Breast epithelium (tissue), 4 donors: ENCODE measurements at regions not wholly inside any gene's neighbourhood (a gene's known extent, or its start where the extent isn't known, plus 50 kb on each side); places are given as distances from the start of the nearest gene placed in this dataset.

ENCODE experiments used
- DNase-seq, 2 donors: peaks; one replicate each; pipeline ENCODE4 v3.0.0-alpha.2; 2019; ENCODE audit warnings: low spot score in 2 of 2
- H3K27ac ChIP-seq, 2 donors: fragments of 200-600 bp; sonication (generic) in 1 of 2; one replicate each; pipeline ENCODE4 v1.5.1; 2016 to 2019; ENCODE audit warnings: mild to moderate bottlenecking in 1 of 2
- H3K27me3 ChIP-seq, 2 donors: fragments of 200-600 bp; sonication (generic) in 1 of 2; one replicate each; pipeline versions ENCODE4 v1.5.1 to v1.6.0; 2017 to 2019; ENCODE audit warnings: control low read depth in 1 of 2, mild to moderate bottlenecking in 1 of 2
- H3K36me3 ChIP-seq: fragments of 200-600 bp; one replicate; pipeline ENCODE4 v1.5.1; 2019
- H3K4me1 ChIP-seq, 2 donors: fragments of 200-600 bp; sonication (generic); one replicate each; pipeline ENCODE4 v1.5.1; 2016 to 2019; ENCODE audit warnings: control low read depth in 1 of 2
- H3K4me3 ChIP-seq, 3 donors: fragments of 200-600 bp; sonication (generic); 1 replicate in 2 of 3; 2 replicates in 1 of 3; pipeline ENCODE4 v1.5.1; 2016 to 2019; ENCODE audit warnings: mild to moderate bottlenecking in 3 of 3, moderate library complexity in 2 of 3
- H3K9me3 ChIP-seq, 2 donors: fragments of 200-600 bp; sonication (generic) in 1 of 2; one replicate each; pipeline ENCODE4 v1.5.1; 2016 to 2019; ENCODE audit warnings: control low read depth in 1 of 2
- CTCF ChIP-seq, 3 donors: fragments of 450-650 bp; IDR thresholded peaks; one replicate each; pipeline ENCODE4 v1.5.1; 2016 to 2017; ENCODE audit warnings: antibody characterized with exemption in 3 of 3, mild to moderate bottlenecking in 3 of 3, moderate library complexity in 3 of 3
- POLR2A ChIP-seq: fragments of 450-650 bp; IDR thresholded peaks from one replicate; pipeline ENCODE4 v1.6.1; 2016; ENCODE audit warnings: antibody characterized with exemption, mild to moderate bottlenecking, moderate library complexity
- POLR2AphosphoS5 ChIP-seq, 3 donors: sonication (generic); formaldehyde crosslinking; IDR thresholded peaks; one replicate each; pipeline ENCODE4 v1.6.1; 2017; ENCODE audit warnings: antibody characterized with exemption in 3 of 3
- intact Hi-C: fragments of 100-400 bp; cut with DNase I; formaldehyde crosslinking; loops from one replicate; pipeline ENCODE4 v1.15.1; 2023; ENCODE audit warnings: low total_unique reads

GRCh38 chr22:49154433-49154832 lies 673.2 kb downstream of the BRD1 start:
- H3K36me3 ChIP-seq = no peaks in the 10 kb centered on the region
- TF ChIP-seq CTCF (IDR thresholded peaks at IDR 0.05) (no peak), POLR2A (no peak), POLR2AphosphoS5 (IDR thresholded peaks at IDR 0.05) (no peak)
- H3K4me3 ChIP-seq = no peak overlapping the region
- intact Hi-C loops = no loop called here
- H3K27me3 ChIP-seq = peaks cover 0 to 64% of the 10 kb centered on the region in 2 donors
- H3K27ac ChIP-seq = no peak overlapping the region
- peaks cover 0 to 6% of the 10 kb centered on the region in 2 donors for H3K9me3 ChIP-seq
- H3K4me1 ChIP-seq = no peaks in the 10 kb centered on the region
- no peak for DNase-seq

DNA sequence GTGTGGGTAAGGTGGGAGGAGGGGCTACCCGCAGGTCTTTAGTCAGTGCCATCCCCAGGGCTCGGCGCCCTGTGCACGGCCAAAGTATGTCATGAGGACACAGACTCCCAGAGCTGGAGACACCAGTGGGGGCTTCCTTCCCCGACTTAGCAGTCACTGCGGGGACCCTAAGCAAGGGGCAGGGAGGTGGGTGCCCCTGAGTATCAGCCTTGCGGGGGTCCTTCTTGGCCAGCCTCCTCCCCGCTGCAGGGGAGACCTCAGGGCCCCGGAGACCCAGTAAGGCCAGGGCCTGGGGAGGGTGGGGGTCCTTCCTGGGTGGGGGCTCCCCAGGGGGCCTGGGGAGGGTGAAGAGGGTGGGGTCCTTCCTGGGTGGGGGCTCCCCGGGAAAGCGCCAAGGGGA lies 673.8 kb downstream of the BRD1 start:
- H3K4me3 ChIP-seq = no peak overlapping the region
- no peak overlapping the region for H3K27ac ChIP-seq
- DNase-seq = no peak
- intact Hi-C loops = no loop called here
- H3K27me3 ChIP-seq = peaks cover 0 to 63% of the 10 kb centered on the region in 2 donors
- TF ChIP-seq POLR2A = no peak
- TF ChIP-seq CTCF (IDR thresholded peaks at IDR 0.05) = no peak
- no peak for TF ChIP-seq POLR2AphosphoS5 (IDR thresholded peaks at IDR 0.05)
- H3K36me3 ChIP-seq = no peaks in the 10 kb centered on the region
- peaks cover 0 to 6% of the 10 kb centered on the region in 2 donors for H3K9me3 ChIP-seq
- H3K4me1 ChIP-seq = no peaks in the 10 kb centered on the region

GRCh38 chr22:49152939-49153770 lies 674.5 kb downstream of the BRD1 start:
- Histone ChIP-seq H3K36me3 (no peaks in the 10 kb centered on the region), H3K4me1 (no peaks in the 10 kb centered on the region), H3K4me3 (no peak overlapping the region), H3K27me3 (peaks cover 0 to 58% of the 10 kb centered on the region in 2 donors), H3K9me3 (peaks cover 0 to 6% of the 10 kb centered on the region in 2 donors), H3K27ac (no peak overlapping the region)
- TF ChIP-seq POLR2A (no peak), CTCF (IDR thresholded peaks at IDR 0.05) (no peak), POLR2AphosphoS5 (IDR thresholded peaks at IDR 0.05) (no peak)
- no peak for DNase-seq
- intact Hi-C loops = no loop called here

GRCh38 chr22:49152127-49152938 lies 675.3 kb downstream of the BRD1 start:
- Histone ChIP-seq H3K4me1 (no peaks in the 10 kb centered on the region), H3K27ac (no peak overlapping the region), H3K36me3 (no peaks in the 10 kb centered on the region), H3K4me3 (no peak overlapping the region), H3K9me3 (peaks cover 0 to 6% of the 10 kb centered on the region in 2 donors), H3K27me3 (peaks cover 0 to 52% of the 10 kb centered on the region in 2 donors)
- DNase-seq = no peak
- TF ChIP-seq CTCF (IDR thresholded peaks at IDR 0.05) = no peak
- no peak for TF ChIP-seq POLR2AphosphoS5 (IDR thresholded peaks at IDR 0.05)
- no peak for TF ChIP-seq POLR2A
- intact Hi-C loops = no loop called here
